ENCODE measurements at regions not wholly inside any gene's neighbourhood (a gene's known extent, or its start where the extent isn't known, plus 50 kb on each side); places are given as distances from the start of the nearest gene placed in this dataset.
A peak's percentile ranks its signal among the peaks of the same experiment; 100 is the strongest.

DNA sequence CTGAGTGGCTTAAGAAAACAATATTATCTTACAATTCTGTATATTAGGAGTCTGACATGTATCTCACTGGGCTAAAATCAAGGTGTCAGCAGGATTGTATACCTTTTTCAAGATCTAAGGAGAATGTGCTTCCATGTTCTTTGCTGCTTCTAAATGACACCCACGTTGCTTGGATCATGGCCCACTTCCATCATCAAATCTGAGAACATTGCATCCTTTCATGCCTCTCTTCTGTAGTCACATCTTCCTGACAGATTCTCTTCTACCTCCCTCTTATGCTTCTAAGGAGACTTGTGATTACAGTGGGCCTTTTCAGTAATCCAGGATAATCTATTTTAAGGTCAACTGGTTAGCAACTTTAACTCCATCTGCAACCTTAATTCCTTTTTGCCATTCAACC is 499.4 kb downstream of the FAM181B start:
- no peak for DNase-seq
- no peak for ATAC-seq (ENCODE audit: insufficient read depth, low FRiP score)
- H3K27ac ChIP-seq (ENCODE audit: low read depth in 1 of 2, low read length in 1 of 2) = no peak overlapping the region
- no peaks in the 10 kb centered on the region for H3K4me1 ChIP-seq (ENCODE audit: control insufficient read depth in 5 of 5, insufficient read depth in 5 of 5, low read length in 5 of 5)
- no peaks in the 10 kb centered on the region for H3K36me3 ChIP-seq (ENCODE audit: control insufficient read depth in 4 of 4, insufficient read depth in 4 of 4, low read length in 4 of 4)
- TF ChIP-seq, protein P1, sequence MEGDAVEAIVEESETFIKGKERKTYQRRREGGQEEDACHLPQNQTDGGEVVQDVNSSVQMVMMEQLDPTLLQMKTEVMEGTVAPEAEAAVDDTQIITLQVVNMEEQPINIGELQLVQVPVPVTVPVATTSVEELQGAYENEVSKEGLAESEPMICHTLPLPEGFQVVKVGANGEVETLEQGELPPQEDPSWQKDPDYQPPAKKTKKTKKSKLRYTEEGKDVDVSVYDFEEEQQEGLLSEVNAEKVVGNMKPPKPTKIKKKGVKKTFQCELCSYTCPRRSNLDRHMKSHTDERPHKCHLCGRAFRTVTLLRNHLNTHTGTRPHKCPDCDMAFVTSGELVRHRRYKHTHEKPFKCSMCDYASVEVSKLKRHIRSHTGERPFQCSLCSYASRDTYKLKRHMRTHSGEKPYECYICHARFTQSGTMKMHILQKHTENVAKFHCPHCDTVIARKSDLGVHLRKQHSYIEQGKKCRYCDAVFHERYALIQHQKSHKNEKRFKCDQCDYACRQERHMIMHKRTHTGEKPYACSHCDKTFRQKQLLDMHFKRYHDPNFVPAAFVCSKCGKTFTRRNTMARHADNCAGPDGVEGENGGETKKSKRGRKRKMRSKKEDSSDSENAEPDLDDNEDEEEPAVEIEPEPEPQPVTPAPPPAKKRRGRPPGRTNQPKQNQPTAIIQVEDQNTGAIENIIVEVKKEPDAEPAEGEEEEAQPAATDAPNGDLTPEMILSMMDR (IDR thresholded peaks at IDR 0.05; ENCODE audit: control extremely low read depth, extremely low read depth) = no peak
- 46 to 63% methylated on average over 1 of the region's 1 CpG for WGBS, 2 donors
- H3K9ac ChIP-seq (ENCODE audit: insufficient read depth in 1 of 2, low read length in 2 of 2) = no peak overlapping the region
- no peak overlapping the region for H3K4me3 ChIP-seq
- no peaks in the 10 kb centered on the region for H3K27me3 ChIP-seq (ENCODE audit: control insufficient read depth in 3 of 3, insufficient read depth in 3 of 3, low read length in 2 of 3)
- H3K9me3 ChIP-seq (ENCODE audit: control insufficient read depth in 4 of 4, insufficient read depth in 3 of 4, low read length in 3 of 4) = peaks cover 0 to 3% (median 0%) of the 10 kb centered on the region in 4 donors

DNA sequence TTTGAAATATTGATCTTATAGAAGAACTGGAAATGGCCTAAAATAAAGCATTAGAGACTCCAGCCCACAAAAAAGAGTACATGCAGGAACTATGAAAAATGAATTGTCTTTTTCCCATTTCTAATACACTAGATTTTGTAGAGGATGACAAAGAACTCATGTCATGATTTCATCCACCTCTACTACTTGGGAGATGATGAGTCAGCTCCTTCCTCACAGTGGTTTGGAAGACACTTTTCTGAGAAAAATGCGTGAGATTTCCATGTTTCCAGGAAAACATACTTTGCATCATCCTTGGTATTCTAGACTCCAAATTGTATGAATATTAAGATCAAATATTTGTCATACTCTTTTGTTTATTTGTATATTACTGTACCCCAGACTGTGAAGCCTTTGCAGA is 500.5 kb downstream of the FAM181B start:
- no peaks in the 10 kb centered on the region for H3K27me3 ChIP-seq (ENCODE audit: control insufficient read depth in 3 of 3, insufficient read depth in 3 of 3, low read length in 2 of 3)
- no peaks in the 10 kb centered on the region for H3K9me3 ChIP-seq (ENCODE audit: control insufficient read depth in 4 of 4, insufficient read depth in 3 of 4, low read length in 3 of 4)
- WGBS, 2 donors = 85 to 86% methylated on average over 1 of the region's 1 CpG

DNA sequence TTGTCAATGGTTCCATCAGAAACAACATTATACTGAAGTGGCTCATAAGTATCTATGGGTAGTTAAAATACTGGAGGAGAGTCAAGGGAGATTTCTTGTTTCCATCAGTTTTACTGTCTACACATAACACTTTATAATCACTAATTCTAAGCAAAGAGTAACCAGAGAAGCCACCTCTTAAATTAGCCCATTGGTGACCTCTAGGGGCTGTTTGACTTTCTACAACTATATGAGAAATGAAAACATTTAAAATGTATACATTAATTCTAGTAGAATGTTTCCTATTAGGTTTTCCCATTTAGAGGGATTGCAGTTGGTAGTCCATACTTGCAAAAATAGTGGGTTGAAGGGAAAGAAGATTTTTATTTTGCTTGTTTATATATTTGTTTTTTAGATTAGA is 504.3 kb downstream of the FAM181B start:
- H3K4me1 ChIP-seq (ENCODE audit: control insufficient read depth in 5 of 5, insufficient read depth in 5 of 5, low read length in 5 of 5) = no peaks in the 10 kb centered on the region
- DNase-seq (peak in 2 of 3 donors; percentile 66 to 72), ATAC-seq (ENCODE audit: insufficient read depth, low FRiP score) (no peak)
- H3K27ac ChIP-seq (ENCODE audit: low read depth in 1 of 2, low read length in 1 of 2) = no peak overlapping the region
- TF ChIP-seq, protein P1 (IDR thresholded peaks at IDR 0.05; ENCODE audit: control extremely low read depth, extremely low read depth) = no peak
- no peaks in the 10 kb centered on the region for H3K27me3 ChIP-seq (ENCODE audit: control insufficient read depth in 3 of 3, insufficient read depth in 3 of 3, low read length in 2 of 3)
- H3K9me3 ChIP-seq (ENCODE audit: control insufficient read depth in 4 of 4, insufficient read depth in 3 of 4, low read length in 3 of 4) = no peaks in the 10 kb centered on the region
- H3K4me3 ChIP-seq = no peak overlapping the region
- H3K9ac ChIP-seq (ENCODE audit: insufficient read depth in 1 of 2, low read length in 2 of 2) = no peak overlapping the region
- no peaks in the 10 kb centered on the region for H3K36me3 ChIP-seq (ENCODE audit: control insufficient read depth in 4 of 4, insufficient read depth in 4 of 4, low read length in 4 of 4)

More for the DNA sequence above, 500.5 kb downstream of the FAM181B start:
- Histone ChIP-seq H3K4me1 (ENCODE audit: control insufficient read depth in 5 of 5, insufficient read depth in 5 of 5, low read length in 5 of 5) (no peaks in the 10 kb centered on the region), H3K9ac (ENCODE audit: insufficient read depth in 1 of 2, low read length in 2 of 2) (no peak overlapping the region), H3K4me3 (no peak overlapping the region), H3K27ac (ENCODE audit: low read depth in 1 of 2, low read length in 1 of 2) (no peak overlapping the region), H3K36me3 (ENCODE audit: control insufficient read depth in 4 of 4, insufficient read depth in 4 of 4, low read length in 4 of 4) (no peaks in the 10 kb centered on the region)
- TF ChIP-seq, protein P1 (IDR thresholded peaks at IDR 0.05; ENCODE audit: control extremely low read depth, extremely low read depth) = no peak
- ATAC-seq (ENCODE audit: insufficient read depth, low FRiP score) (no peak), DNase-seq (no peak)

DNA sequence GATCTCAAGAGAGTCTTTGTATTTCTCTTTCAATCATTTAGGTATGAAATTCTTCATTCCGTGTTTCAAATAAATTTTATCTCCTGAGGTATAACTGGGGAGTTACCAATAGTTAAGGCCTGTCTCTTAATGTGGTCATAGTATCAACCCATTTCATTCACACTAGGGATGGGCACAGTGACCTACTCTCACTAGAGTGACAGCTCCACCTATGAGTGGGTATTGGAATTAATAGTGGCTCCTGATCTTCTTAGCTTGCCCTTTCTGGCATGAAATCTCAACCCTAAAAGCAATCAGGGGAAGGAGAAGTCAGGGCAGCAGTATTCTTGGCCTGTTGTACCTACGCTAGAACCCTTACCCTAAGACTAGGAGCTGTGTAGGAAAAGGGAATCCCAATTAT is 507.7 kb downstream of the FAM181B start:
- 82 to 83% methylated on average over 2 of the region's 2 CpGs for WGBS, 2 donors
- H3K9ac ChIP-seq (ENCODE audit: insufficient read depth in 1 of 2, low read length in 2 of 2) = no peak overlapping the region
- no peaks in the 10 kb centered on the region for H3K36me3 ChIP-seq (ENCODE audit: control insufficient read depth in 4 of 4, insufficient read depth in 4 of 4, low read length in 4 of 4)
- no peak overlapping the region for H3K27ac ChIP-seq (ENCODE audit: low read depth in 1 of 2, low read length in 1 of 2)
- H3K4me1 ChIP-seq (ENCODE audit: control insufficient read depth in 5 of 5, insufficient read depth in 5 of 5, low read length in 5 of 5) = no peaks in the 10 kb centered on the region
- no peaks in the 10 kb centered on the region for H3K27me3 ChIP-seq (ENCODE audit: control insufficient read depth in 3 of 3, insufficient read depth in 3 of 3, low read length in 2 of 3)
- TF ChIP-seq, protein P1 (IDR thresholded peaks at IDR 0.05; ENCODE audit: control extremely low read depth, extremely low read depth) = no peak
- H3K4me3 ChIP-seq = no peak overlapping the region
- H3K9me3 ChIP-seq (ENCODE audit: control insufficient read depth in 4 of 4, insufficient read depth in 3 of 4, low read length in 3 of 4) = no peaks in the 10 kb centered on the region
- DNase-seq (no peak), ATAC-seq (ENCODE audit: insufficient read depth, low FRiP score) (no peak)

All from lung (tissue), 11 donors.